Liver (tissue), 8 donors: ENCODE measurements at regions not wholly inside any gene's neighbourhood (a gene's known extent, or its start where the extent isn't known, plus 50 kb on each side); places are given as distances from the start of the nearest gene placed in this dataset.

Source experiments
- DNase-seq: peaks from one replicate; pipeline ENCODE4 v3.0.0-alpha.2; 2017; ENCODE audit warnings: low spot score
- H3K27ac ChIP-seq, 2 donors: one replicate each; pipeline ENCODE4 v1.7.0; 2013; ENCODE audit warnings: inconsistent platforms in 2 of 2, low read length in 2 of 2, control low read depth in 1 of 2, low read depth in 1 of 2, mild to moderate bottlenecking in 1 of 2
- H3K27me3 ChIP-seq, 4 donors: one replicate each; pipeline versions ENCODE4 v1.6.1 to v1.7.0; 2013; ENCODE audit warnings: low read length in 3 of 4, inconsistent platforms in 1 of 4, mild to moderate bottlenecking in 1 of 4, moderate library complexity in 1 of 4; ENCODE audit not compliant: control insufficient read depth in 4 of 4, insufficient read depth in 4 of 4
- H3K36me3 ChIP-seq, 4 donors: one replicate each; pipeline versions ENCODE4 v1.6.1 to v1.7.0; 2013; ENCODE audit warnings: low read length in 3 of 4, mild to moderate bottlenecking in 3 of 4, low read depth in 1 of 4, moderate library complexity in 1 of 4; ENCODE audit not compliant: control insufficient read depth in 4 of 4, insufficient read depth in 3 of 4
- H3K4me1 ChIP-seq, 4 donors: one replicate each; pipeline versions ENCODE4 v1.6.1 to v1.7.0; 2013; ENCODE audit warnings: low read length in 3 of 4, mild to moderate bottlenecking in 3 of 4, moderate library complexity in 1 of 4; ENCODE audit not compliant: control insufficient read depth in 4 of 4, insufficient read depth in 4 of 4
- H3K4me3 ChIP-seq, 3 donors: one replicate each; pipeline versions ENCODE4 v1.6.1 to v1.7.0; 2013; ENCODE audit warnings: low read length in 3 of 3, control low read depth in 1 of 3, low read depth in 1 of 3, mild to moderate bottlenecking in 1 of 3
- H3K9ac ChIP-seq, 2 donors: one replicate each; pipeline ENCODE4 v1.7.0; 2013; ENCODE audit warnings: low read length in 2 of 2, mild to moderate bottlenecking in 2 of 2, moderate library complexity in 2 of 2, control low read depth in 1 of 2, low read depth in 1 of 2
- H3K9me3 ChIP-seq, 4 donors: one replicate each; pipeline versions ENCODE4 v1.6.1 to v1.7.0; 2013; ENCODE audit warnings: low read length in 3 of 4; ENCODE audit not compliant: control insufficient read depth in 4 of 4
- EGR1 ChIP-seq, 2 donors: IDR thresholded peaks; 2 replicates each; pipeline ENCODE4 v1.6.1; 2016 to 2018; ENCODE audit warnings: antibody characterized with exemption in 2 of 2, low read depth in 2 of 2
- FOXA1 ChIP-seq: IDR thresholded peaks from 2 replicates; pipeline ENCODE4 v1.6.1; 2016; ENCODE audit warnings: antibody characterized with exemption
- FOXA2 ChIP-seq: IDR thresholded peaks from 2 replicates; pipeline ENCODE4 v1.6.1; 2016; ENCODE audit warnings: antibody characterized with exemption
- GABPA ChIP-seq, 2 donors: IDR thresholded peaks in 1 of 2; conservative IDR thresholded peaks in 1 of 2; 2 replicates each; pipeline ENCODE4 v1.6.1; 2016; ENCODE audit warnings: antibody characterized with exemption in 2 of 2, mild to moderate bottlenecking in 1 of 2, moderate library complexity in 1 of 2
- HNF4A ChIP-seq, 2 donors: conservative IDR thresholded peaks; 2 replicates each; pipeline ENCODE4 v1.6.1; 2016; ENCODE audit warnings: antibody characterized with exemption in 2 of 2, mild to moderate bottlenecking in 2 of 2
- HNF4G ChIP-seq: IDR thresholded peaks from 2 replicates; pipeline ENCODE4 v1.6.1; 2016; ENCODE audit warnings: antibody characterized with exemption
- JUND ChIP-seq, 2 donors: IDR thresholded peaks; 2 replicates each; pipeline ENCODE4 v1.6.1; 2016; ENCODE audit warnings: antibody characterized with exemption in 2 of 2
- NR2F2 ChIP-seq: IDR thresholded peaks from 2 replicates; pipeline ENCODE4 v1.6.1; 2016; ENCODE audit warnings: antibody characterized with exemption
- RAD21 ChIP-seq, 2 donors: IDR thresholded peaks; 2 replicates each; pipeline ENCODE4 v1.6.1; 2016; ENCODE audit warnings: antibody characterized with exemption in 2 of 2, mild to moderate bottlenecking in 2 of 2
- RXRA ChIP-seq, 2 donors: IDR thresholded peaks; 2 replicates each; pipeline ENCODE4 v1.6.1; 2017 to 2018; ENCODE audit warnings: antibody characterized with exemption in 2 of 2, mild to moderate bottlenecking in 1 of 2
- SP1 ChIP-seq: IDR thresholded peaks from 2 replicates; pipeline ENCODE4 v1.6.1; 2018; ENCODE audit warnings: antibody characterized with exemption, mild to moderate bottlenecking
- TAF1 ChIP-seq: conservative IDR thresholded peaks from 2 replicates; pipeline ENCODE4 v1.6.1; 2016; ENCODE audit warnings: antibody characterized with exemption, mild to moderate bottlenecking
- YY1 ChIP-seq: IDR thresholded peaks from 2 replicates; pipeline ENCODE4 v1.6.1; 2016; ENCODE audit warnings: antibody characterized with exemption, mild to moderate bottlenecking
- WGBS: extraction: QIAGEN DNeasy Blood & Tissue Kit; methylation state at CpG from one replicate; pipeline ENCODE4 v1.1.7; 2013; 5-methylcytosine and 5-hydroxymethylcytosine counted together
- TF ChIP-seq, protein P1 (sequence below): IDR thresholded peaks from 2 replicates; pipeline ENCODE4 v1.6.1; 2016; ENCODE audit warnings: antibody characterized with exemption
- TF ChIP-seq, protein P2 (sequence below): fragments of 150-350 bp; IDR thresholded peaks from 2 replicates; pipeline ENCODE4 v1.5.1; 2017; ENCODE audit warnings: improper control_type of control experiment, low read depth, low read length; ENCODE audit not compliant: missing input control
- TF ChIP-seq, protein P3 (sequence below): IDR thresholded peaks from 2 replicates; pipeline ENCODE4 v1.6.1; 2016; ENCODE audit warnings: antibody characterized with exemption
- TF ChIP-seq, protein P4 (sequence below): IDR thresholded peaks from 2 replicates; pipeline ENCODE4 v1.6.1; 2016; ENCODE audit warnings: antibody characterized with exemption
- TF ChIP-seq, protein P5 (sequence below): IDR thresholded peaks from 2 replicates; pipeline ENCODE4 v1.6.1; 2016; ENCODE audit warnings: antibody characterized with exemption, mild to moderate bottlenecking
- donor health status: healthy.
- donor health status: healthy.
- donor health status: healthy.
- donor health status: healthy.
- donor health status: healthy.

DNA sequence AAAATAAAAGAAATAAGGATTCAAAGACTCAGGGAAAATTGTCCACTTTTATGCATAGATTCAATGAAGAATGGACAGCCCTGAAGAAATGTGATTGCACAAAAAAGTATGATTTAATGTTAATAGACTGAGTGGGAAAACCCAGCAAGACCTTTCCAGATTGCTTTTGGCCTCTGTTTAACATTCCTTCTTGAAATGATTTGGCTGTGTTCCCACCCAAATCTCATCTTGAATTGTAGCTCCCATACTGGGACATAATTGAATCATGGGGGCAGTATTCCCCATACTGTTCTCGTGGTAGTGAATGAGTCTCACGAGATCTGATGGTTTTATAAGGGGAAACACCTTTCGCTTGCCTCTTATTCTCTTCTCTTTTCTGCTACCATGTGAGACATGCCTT, 1316.9 kb upstream of the SEL1L start (continued):
- TF ChIP-seq, protein P1, sequence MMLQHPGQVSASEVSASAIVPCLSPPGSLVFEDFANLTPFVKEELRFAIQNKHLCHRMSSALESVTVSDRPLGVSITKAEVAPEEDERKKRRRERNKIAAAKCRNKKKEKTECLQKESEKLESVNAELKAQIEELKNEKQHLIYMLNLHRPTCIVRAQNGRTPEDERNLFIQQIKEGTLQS, result no peak

DNA sequence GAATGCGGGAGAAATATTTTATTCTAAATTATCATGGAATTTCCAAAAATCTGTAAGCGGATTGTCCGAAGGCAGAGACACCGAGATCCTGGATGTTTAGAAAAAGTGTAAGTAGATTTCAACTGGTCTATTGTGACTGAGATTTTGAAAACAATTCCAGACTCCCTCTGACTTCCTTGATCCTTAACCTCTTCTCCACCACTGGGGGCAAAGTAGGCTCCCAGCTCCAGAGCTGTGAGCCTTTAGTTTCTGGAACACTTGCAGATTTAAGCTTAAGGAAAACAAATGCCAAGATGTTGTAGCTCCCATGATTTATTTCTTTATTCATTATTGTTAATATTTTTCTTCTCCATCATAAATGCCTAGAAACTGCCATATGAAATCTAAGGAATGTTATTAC, 1320.5 kb upstream of the SEL1L start:
- Histone ChIP-seq H3K27ac (no peak overlapping the region), H3K9me3 (no peaks in the 10 kb centered on the region), H3K27me3 (no peaks in the 10 kb centered on the region), H3K4me1 (no peaks in the 10 kb centered on the region), H3K9ac (no peak overlapping the region), H3K36me3 (no peaks in the 10 kb centered on the region), H3K4me3 (no peak overlapping the region)
- TF ChIP-seq FOXA1, result no peak
- no peak for TF ChIP-seq TAF1
- TF ChIP-seq, protein P2, sequence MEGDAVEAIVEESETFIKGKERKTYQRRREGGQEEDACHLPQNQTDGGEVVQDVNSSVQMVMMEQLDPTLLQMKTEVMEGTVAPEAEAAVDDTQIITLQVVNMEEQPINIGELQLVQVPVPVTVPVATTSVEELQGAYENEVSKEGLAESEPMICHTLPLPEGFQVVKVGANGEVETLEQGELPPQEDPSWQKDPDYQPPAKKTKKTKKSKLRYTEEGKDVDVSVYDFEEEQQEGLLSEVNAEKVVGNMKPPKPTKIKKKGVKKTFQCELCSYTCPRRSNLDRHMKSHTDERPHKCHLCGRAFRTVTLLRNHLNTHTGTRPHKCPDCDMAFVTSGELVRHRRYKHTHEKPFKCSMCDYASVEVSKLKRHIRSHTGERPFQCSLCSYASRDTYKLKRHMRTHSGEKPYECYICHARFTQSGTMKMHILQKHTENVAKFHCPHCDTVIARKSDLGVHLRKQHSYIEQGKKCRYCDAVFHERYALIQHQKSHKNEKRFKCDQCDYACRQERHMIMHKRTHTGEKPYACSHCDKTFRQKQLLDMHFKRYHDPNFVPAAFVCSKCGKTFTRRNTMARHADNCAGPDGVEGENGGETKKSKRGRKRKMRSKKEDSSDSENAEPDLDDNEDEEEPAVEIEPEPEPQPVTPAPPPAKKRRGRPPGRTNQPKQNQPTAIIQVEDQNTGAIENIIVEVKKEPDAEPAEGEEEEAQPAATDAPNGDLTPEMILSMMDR, result no peak
- no peak for TF ChIP-seq GABPA (IDR thresholded peaks at IDR 0.05 in 1 of 2, conservative IDR thresholded peaks at IDR 0.05 in 1 of 2)
- TF ChIP-seq, protein P3, sequence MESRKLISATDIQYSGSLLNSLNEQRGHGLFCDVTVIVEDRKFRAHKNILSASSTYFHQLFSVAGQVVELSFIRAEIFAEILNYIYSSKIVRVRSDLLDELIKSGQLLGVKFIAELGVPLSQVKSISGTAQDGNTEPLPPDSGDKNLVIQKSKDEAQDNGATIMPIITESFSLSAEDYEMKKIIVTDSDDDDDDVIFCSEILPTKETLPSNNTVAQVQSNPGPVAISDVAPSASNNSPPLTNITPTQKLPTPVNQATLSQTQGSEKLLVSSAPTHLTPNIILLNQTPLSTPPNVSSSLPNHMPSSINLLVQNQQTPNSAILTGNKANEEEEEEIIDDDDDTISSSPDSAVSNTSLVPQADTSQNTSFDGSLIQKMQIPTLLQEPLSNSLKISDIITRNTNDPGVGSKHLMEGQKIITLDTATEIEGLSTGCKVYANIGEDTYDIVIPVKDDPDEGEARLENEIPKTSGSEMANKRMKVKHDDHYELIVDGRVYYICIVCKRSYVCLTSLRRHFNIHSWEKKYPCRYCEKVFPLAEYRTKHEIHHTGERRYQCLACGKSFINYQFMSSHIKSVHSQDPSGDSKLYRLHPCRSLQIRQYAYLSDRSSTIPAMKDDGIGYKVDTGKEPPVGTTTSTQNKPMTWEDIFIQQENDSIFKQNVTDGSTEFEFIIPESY, result no peak
- TF ChIP-seq NR2F2, result no peak
- no peak for TF ChIP-seq JUND (IDR thresholded peaks at IDR 0.05)
- TF ChIP-seq HNF4A (conservative IDR thresholded peaks at IDR 0.05), result no peak
- TF ChIP-seq SP1, result no peak
- no peak for TF ChIP-seq HNF4G
- TF ChIP-seq, protein P4, sequence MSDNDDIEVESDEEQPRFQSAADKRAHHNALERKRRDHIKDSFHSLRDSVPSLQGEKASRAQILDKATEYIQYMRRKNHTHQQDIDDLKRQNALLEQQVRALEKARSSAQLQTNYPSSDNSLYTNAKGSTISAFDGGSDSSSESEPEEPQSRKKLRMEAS, result no peak
- TF ChIP-seq EGR1 (IDR thresholded peaks at IDR 0.05; ENCODE audit: low read depth in 2 of 2), result no peak
- TF ChIP-seq RAD21 (IDR thresholded peaks at IDR 0.05), result no peak
- TF ChIP-seq, protein P1, result no peak
- no peak for TF ChIP-seq RXRA (IDR thresholded peaks at IDR 0.05)
- no peak for TF ChIP-seq YY1
- no peak for TF ChIP-seq FOXA2
- TF ChIP-seq, protein P5, sequence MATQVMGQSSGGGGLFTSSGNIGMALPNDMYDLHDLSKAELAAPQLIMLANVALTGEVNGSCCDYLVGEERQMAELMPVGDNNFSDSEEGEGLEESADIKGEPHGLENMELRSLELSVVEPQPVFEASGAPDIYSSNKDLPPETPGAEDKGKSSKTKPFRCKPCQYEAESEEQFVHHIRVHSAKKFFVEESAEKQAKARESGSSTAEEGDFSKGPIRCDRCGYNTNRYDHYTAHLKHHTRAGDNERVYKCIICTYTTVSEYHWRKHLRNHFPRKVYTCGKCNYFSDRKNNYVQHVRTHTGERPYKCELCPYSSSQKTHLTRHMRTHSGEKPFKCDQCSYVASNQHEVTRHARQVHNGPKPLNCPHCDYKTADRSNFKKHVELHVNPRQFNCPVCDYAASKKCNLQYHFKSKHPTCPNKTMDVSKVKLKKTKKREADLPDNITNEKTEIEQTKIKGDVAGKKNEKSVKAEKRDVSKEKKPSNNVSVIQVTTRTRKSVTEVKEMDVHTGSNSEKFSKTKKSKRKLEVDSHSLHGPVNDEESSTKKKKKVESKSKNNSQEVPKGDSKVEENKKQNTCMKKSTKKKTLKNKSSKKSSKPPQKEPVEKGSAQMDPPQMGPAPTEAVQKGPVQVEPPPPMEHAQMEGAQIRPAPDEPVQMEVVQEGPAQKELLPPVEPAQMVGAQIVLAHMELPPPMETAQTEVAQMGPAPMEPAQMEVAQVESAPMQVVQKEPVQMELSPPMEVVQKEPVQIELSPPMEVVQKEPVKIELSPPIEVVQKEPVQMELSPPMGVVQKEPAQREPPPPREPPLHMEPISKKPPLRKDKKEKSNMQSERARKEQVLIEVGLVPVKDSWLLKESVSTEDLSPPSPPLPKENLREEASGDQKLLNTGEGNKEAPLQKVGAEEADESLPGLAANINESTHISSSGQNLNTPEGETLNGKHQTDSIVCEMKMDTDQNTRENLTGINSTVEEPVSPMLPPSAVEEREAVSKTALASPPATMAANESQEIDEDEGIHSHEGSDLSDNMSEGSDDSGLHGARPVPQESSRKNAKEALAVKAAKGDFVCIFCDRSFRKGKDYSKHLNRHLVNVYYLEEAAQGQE, result no peak
- DNase-seq, result no peak
- WGBS, result 73% methylated on average over 4 of the region's 4 CpGs
